Suprapubic skin (tissue), 4 donors: ENCODE measurements at regions not wholly inside any gene's neighbourhood (a gene's known extent, or its start where the extent isn't known, plus 50 kb on each side); places are given as distances from the start of the nearest gene placed in this dataset.

Experiments
- POLR2A ChIP-seq, 2 donors: fragments of 450-650 bp; IDR thresholded peaks; one replicate each; pipeline ENCODE4 v1.6.1; 2017; ENCODE audit warnings: antibody characterized with exemption in 2 of 2, mild to moderate bottlenecking in 2 of 2, moderate library complexity in 2 of 2
- POLR2AphosphoS5 ChIP-seq, 3 donors: sonication (generic); formaldehyde crosslinking; IDR thresholded peaks; one replicate each; pipeline ENCODE4 v1.6.1; 2017; ENCODE audit warnings: antibody characterized with exemption in 3 of 3
- TF ChIP-seq, protein P1 (sequence below), 2 donors: fragments of 200-600 bp in 1 of 2; fragments of 450-650 bp in 1 of 2; sonication (generic) in 1 of 2; IDR thresholded peaks; one replicate each; pipeline ENCODE4 v1.5.1; 2016 to 2019; ENCODE audit warnings: antibody characterized with exemption in 2 of 2, mild to moderate bottlenecking in 1 of 2, moderate library complexity in 1 of 2

- TF ChIP-seq, protein P1, sequence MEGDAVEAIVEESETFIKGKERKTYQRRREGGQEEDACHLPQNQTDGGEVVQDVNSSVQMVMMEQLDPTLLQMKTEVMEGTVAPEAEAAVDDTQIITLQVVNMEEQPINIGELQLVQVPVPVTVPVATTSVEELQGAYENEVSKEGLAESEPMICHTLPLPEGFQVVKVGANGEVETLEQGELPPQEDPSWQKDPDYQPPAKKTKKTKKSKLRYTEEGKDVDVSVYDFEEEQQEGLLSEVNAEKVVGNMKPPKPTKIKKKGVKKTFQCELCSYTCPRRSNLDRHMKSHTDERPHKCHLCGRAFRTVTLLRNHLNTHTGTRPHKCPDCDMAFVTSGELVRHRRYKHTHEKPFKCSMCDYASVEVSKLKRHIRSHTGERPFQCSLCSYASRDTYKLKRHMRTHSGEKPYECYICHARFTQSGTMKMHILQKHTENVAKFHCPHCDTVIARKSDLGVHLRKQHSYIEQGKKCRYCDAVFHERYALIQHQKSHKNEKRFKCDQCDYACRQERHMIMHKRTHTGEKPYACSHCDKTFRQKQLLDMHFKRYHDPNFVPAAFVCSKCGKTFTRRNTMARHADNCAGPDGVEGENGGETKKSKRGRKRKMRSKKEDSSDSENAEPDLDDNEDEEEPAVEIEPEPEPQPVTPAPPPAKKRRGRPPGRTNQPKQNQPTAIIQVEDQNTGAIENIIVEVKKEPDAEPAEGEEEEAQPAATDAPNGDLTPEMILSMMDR (IDR thresholded peaks at IDR 0.05) = no peak
- TF ChIP-seq POLR2A (IDR thresholded peaks at IDR 0.05) (no peak), POLR2AphosphoS5 (IDR thresholded peaks at IDR 0.05) (peak in 2 of 3 donors; percentile 47 to 59)
Measured at GRCh38 chr3:31196881-31197364, 302.5 kb upstream of the GADL1 start.
